DOHH2 (cell line): ENCODE measurements at regions not wholly inside any gene's neighbourhood (a gene's known extent, or its start where the extent isn't known, plus 50 kb on each side); places are given as distances from the start of the nearest gene placed in this dataset.

Experiments used
- H3F3A ChIP-seq: fragments of 200-600 bp; sonication (generic), shearing (Covaris generic); 2 replicates; pipeline ENCODE4 v1.6.0; 2016; ENCODE audit warnings: antibody characterized with exemption, mild to moderate bottlenecking; ENCODE audit not compliant: control insufficient read depth, insufficient read depth
- H3K27ac ChIP-seq: fragments of 200-600 bp; sonication (generic); 2 replicates; pipeline ENCODE4 v1.5.1; 2014; ENCODE audit warnings: low read depth, mild to moderate bottlenecking, low read length, moderate library complexity
- H3K27me3 ChIP-seq: fragments of 200-600 bp; sonication (generic); 2 replicates; pipeline ENCODE4 v1.6.1; 2014; ENCODE audit warnings: mild to moderate bottlenecking, low read length, mixed read lengths; ENCODE audit not compliant: control insufficient read depth
- H3K36me3 ChIP-seq: fragments of 200-600 bp; sonication (generic); 2 replicates; pipeline ENCODE4 v1.6.1; 2014; ENCODE audit warnings: mild to moderate bottlenecking, low read length, moderate library complexity, mixed read lengths; ENCODE audit not compliant: control insufficient read depth
- H3K4me1 ChIP-seq: fragments of 200-600 bp; sonication (generic); 2 replicates; pipeline ENCODE4 v1.6.1; 2014; ENCODE audit warnings: mild to moderate bottlenecking, low read length, mixed read lengths; ENCODE audit not compliant: control insufficient read depth
- H3K4me2 ChIP-seq: fragments of 200-600 bp; sonication (generic); 2 replicates; pipeline ENCODE4 v1.6.0; 2014; ENCODE audit warnings: mild to moderate bottlenecking, low read length, moderate library complexity
- H3K4me3 ChIP-seq: fragments of 200-600 bp; sonication (generic); 2 replicates; pipeline ENCODE4 v1.5.1; 2014; ENCODE audit warnings: mild to moderate bottlenecking, low read length, mixed read lengths
- H3K79me2 ChIP-seq: fragments of 200-600 bp; sonication (generic); 2 replicates; pipeline ENCODE4 v1.6.1; 2014; ENCODE audit warnings: mild to moderate bottlenecking, low read length, mixed read lengths; ENCODE audit not compliant: control insufficient read depth
- H3K9me2 ChIP-seq: fragments of 200-600 bp; sonication (generic); replicated peaks from 2 replicates; pipeline ENCODE4 v1.6.1; 2014; ENCODE audit warnings: mild to moderate bottlenecking, low read length, mixed read lengths; ENCODE audit not compliant: control insufficient read depth
- H3K9me3 ChIP-seq: fragments of 200-600 bp; sonication (generic); 2 replicates; pipeline ENCODE4 v1.6.1; 2014; ENCODE audit warnings: antibody characterized with exemption, low read length, mixed read lengths; ENCODE audit not compliant: control insufficient read depth, insufficient read depth
- H4K20me1 ChIP-seq: fragments of 200-600 bp; sonication (generic); 2 replicates; pipeline ENCODE4 v1.6.0; 2014; ENCODE audit warnings: low read depth, mild to moderate bottlenecking, antibody characterized with exemption, low read length, moderate library complexity; ENCODE audit not compliant: control insufficient read depth, insufficient read depth
- EZH2phosphoT487 ChIP-seq: fragments of 200-600 bp; sonication (generic); IDR thresholded peaks from 2 replicates; pipeline ENCODE4 v1.6.1; 2017; ENCODE audit warnings: borderline replicate concordance, mild to moderate bottlenecking, antibody characterized with exemption, low read length, moderate library complexity, mixed read lengths
- TF ChIP-seq, protein P1 (sequence below): fragments of 200-600 bp; sonication (generic); IDR thresholded peaks from one replicate; pipeline ENCODE4 v1.5.1; 2014; ENCODE audit warnings: antibody characterized with exemption, mild to moderate bottlenecking, low read depth, low read length; ENCODE audit not compliant: poor library complexity, severe bottlenecking

DNA sequence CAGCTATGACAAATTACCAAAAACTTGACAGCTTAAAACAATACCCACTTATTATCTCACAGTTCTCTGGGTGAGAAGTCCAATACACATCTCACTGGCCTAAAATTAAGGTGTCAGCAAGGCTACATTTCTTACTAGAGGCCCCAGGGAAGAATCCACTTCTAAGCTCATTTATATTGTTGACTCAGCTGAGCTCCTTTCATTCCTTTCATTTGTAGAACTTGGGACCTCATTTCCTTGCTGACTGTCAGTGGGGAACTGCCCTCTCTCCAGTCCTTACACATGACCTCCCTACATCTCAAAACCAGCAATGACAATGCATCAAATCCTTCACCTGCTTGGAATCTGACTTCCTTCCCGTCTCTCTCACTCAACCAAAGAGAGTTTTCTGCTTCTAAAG lies 240.3 kb downstream of the IPMK start:
- Histone ChIP-seq H3K9me2 (no peaks in the 10 kb centered on the region), H3K4me2 (no peak overlapping the region), H3F3A (no peaks in the 10 kb centered on the region), H3K27me3 (no peaks in the 10 kb centered on the region), H3K27ac (no peak overlapping the region), H3K9me3 (no peaks in the 10 kb centered on the region), H3K36me3 (no peaks in the 10 kb centered on the region), H3K4me3 (no peak overlapping the region), H4K20me1 (no peaks in the 10 kb centered on the region), H3K4me1 (no peaks in the 10 kb centered on the region), H3K79me2 (no peaks in the 10 kb centered on the region)
- TF ChIP-seq, protein P1, sequence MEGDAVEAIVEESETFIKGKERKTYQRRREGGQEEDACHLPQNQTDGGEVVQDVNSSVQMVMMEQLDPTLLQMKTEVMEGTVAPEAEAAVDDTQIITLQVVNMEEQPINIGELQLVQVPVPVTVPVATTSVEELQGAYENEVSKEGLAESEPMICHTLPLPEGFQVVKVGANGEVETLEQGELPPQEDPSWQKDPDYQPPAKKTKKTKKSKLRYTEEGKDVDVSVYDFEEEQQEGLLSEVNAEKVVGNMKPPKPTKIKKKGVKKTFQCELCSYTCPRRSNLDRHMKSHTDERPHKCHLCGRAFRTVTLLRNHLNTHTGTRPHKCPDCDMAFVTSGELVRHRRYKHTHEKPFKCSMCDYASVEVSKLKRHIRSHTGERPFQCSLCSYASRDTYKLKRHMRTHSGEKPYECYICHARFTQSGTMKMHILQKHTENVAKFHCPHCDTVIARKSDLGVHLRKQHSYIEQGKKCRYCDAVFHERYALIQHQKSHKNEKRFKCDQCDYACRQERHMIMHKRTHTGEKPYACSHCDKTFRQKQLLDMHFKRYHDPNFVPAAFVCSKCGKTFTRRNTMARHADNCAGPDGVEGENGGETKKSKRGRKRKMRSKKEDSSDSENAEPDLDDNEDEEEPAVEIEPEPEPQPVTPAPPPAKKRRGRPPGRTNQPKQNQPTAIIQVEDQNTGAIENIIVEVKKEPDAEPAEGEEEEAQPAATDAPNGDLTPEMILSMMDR, result no peak
- no peak for TF ChIP-seq EZH2phosphoT487

DNA sequence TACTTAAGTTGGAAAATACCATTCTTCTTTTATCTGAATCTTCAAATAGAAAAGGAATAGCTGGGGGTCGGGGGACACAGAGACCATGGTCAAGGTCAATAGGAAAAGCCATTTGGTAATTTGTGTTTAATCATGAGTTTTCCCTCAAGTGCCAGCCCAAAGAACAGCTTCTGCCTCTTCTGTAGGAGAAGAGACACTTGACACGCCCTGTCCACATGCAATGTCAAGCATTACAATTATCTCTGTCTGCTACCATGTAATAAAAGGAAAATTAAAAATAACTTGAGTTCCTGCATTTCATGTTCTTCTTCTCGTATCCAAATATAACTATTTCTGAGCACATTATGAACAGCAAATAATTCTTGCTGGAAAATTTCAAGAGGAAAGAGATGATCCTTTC lies 241.7 kb downstream of the IPMK start:
- H3K27ac ChIP-seq, result no peak overlapping the region
- no peak for TF ChIP-seq EZH2phosphoT487
- TF ChIP-seq, protein P1, result no peak
- no peaks in the 10 kb centered on the region for H3K27me3 ChIP-seq
- H3K4me1 ChIP-seq, result no peaks in the 10 kb centered on the region
- H4K20me1 ChIP-seq, result no peaks in the 10 kb centered on the region
- no peaks in the 10 kb centered on the region for H3K9me3 ChIP-seq
- H3K9me2 ChIP-seq, result no peaks in the 10 kb centered on the region
- H3K4me3 ChIP-seq, result no peak overlapping the region
- no peak overlapping the region for H3K4me2 ChIP-seq
- no peaks in the 10 kb centered on the region for H3K36me3 ChIP-seq
- no peaks in the 10 kb centered on the region for H3K79me2 ChIP-seq
- H3F3A ChIP-seq, result no peaks in the 10 kb centered on the region

- no peaks in the 10 kb centered on the region for H3K9me2 ChIP-seq
- no peak overlapping the region for H3K4me3 ChIP-seq
- H3K4me2 ChIP-seq, result no peak overlapping the region
- TF ChIP-seq, protein P1, result no peak
- no peak for TF ChIP-seq EZH2phosphoT487
- no peaks in the 10 kb centered on the region for H3K27me3 ChIP-seq
- no peaks in the 10 kb centered on the region for H3K36me3 ChIP-seq
- no peaks in the 10 kb centered on the region for H3K9me3 ChIP-seq
- H3F3A ChIP-seq, result no peaks in the 10 kb centered on the region
- H3K79me2 ChIP-seq, result no peaks in the 10 kb centered on the region
- H4K20me1 ChIP-seq, result no peaks in the 10 kb centered on the region
- H3K4me1 ChIP-seq, result no peaks in the 10 kb centered on the region
- no peak overlapping the region for H3K27ac ChIP-seq
These were observed 244.2 kb downstream of the IPMK start for GRCh38 chr10:58023341-58024073.
